ENCODE measurements at regions not wholly inside any gene's neighbourhood (a gene's known extent, or its start where the extent isn't known, plus 50 kb on each side); places are given as distances from the start of the nearest gene placed in this dataset.

GRCh38 chr1:4307468-4307845 is 347.0 kb upstream of the AJAP1 start:
- peaks cover 9% of the 10 kb centered on the region for H3K9me3 ChIP-seq (ENCODE audit: control insufficient read depth, insufficient read depth, low read length)
- no peaks in the 10 kb centered on the region for H3K4me1 ChIP-seq (ENCODE audit: control insufficient read depth, insufficient read depth, low read length)
- no peaks in the 10 kb centered on the region for H3K36me3 ChIP-seq (ENCODE audit: control insufficient read depth, insufficient read depth, low read length)
- H3K27me3 ChIP-seq (ENCODE audit: control insufficient read depth, insufficient read depth, low read length) = no peaks in the 10 kb centered on the region
- H3K9ac ChIP-seq (ENCODE audit: low read depth, low read length) = no peak overlapping the region
- H3K4me3 ChIP-seq (ENCODE audit: low read depth, low read length) = no peak overlapping the region

DNA sequence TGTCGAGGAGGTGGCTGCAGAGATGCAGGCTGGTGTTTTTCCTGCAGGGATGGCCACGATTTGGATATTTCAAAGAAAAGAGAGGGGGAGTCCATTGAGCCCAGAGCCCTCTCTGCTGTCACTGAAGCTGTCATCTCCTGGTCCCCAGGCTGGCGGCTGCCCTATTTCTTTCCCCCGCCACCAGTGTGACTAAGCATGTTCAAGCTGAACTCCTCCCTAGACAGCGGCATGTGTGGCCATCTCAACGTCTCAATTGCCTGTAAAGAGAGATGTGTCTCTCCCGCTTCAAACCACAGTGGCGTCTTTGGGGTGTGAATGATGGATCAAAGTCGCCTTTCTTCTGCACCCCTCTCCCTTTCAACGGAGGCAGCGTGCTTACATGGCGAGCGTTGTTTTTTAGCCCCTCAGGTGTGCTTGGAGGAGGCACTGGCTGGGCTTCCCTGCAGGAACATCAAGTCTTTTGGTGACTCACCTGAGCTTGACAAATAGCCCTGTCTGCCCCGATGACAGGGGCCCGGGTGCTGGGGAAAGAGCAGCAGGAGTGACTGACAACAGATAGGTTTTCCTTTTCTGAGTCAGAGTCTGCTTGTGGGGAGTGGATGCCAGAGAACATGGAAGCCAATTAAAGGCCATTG is 346.4 kb upstream of the AJAP1 start:
- H3K9ac ChIP-seq (ENCODE audit: low read depth, low read length) = no peak overlapping the region
- peaks cover 9% of the 10 kb centered on the region for H3K9me3 ChIP-seq (ENCODE audit: control insufficient read depth, insufficient read depth, low read length)
- no peaks in the 10 kb centered on the region for H3K27me3 ChIP-seq (ENCODE audit: control insufficient read depth, insufficient read depth, low read length)

DNA sequence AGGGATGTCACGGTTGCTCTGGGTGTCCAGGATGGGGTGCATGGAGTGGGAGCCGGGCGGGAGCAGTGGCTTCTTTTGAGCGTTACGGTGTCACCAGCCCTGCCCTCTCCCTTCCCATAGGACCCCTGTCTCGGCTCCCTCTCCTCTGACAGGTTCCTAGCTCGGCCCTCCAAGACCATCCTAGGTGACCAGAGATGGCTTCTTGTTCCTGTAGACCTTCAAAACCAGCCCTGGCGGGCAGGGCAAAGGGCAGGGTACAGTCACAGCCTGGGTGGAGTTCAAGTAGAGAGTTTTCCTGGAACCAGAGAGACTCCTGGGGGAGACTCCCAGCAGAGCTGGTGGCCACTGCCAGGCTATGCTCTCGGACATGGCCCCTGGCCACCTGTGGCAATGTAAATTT is 345.6 kb upstream of the AJAP1 start:
- H3K27me3 ChIP-seq (ENCODE audit: control insufficient read depth, insufficient read depth, low read length) = no peaks in the 10 kb centered on the region
- H3K9me3 ChIP-seq (ENCODE audit: control insufficient read depth, insufficient read depth, low read length) = peaks cover 9% of the 10 kb centered on the region
- no peak overlapping the region for H3K4me3 ChIP-seq (ENCODE audit: low read depth, low read length)
- no peak overlapping the region for H3K9ac ChIP-seq (ENCODE audit: low read depth, low read length)
- H3K4me1 ChIP-seq (ENCODE audit: control insufficient read depth, insufficient read depth, low read length) = no peaks in the 10 kb centered on the region
- no peaks in the 10 kb centered on the region for H3K36me3 ChIP-seq (ENCODE audit: control insufficient read depth, insufficient read depth, low read length)

More for the DNA sequence above, 346.4 kb upstream of the AJAP1 start:
- Histone ChIP-seq H3K36me3 (ENCODE audit: control insufficient read depth, insufficient read depth, low read length) (no peaks in the 10 kb centered on the region), H3K4me1 (ENCODE audit: control insufficient read depth, insufficient read depth, low read length) (no peaks in the 10 kb centered on the region), H3K4me3 (ENCODE audit: low read depth, low read length) (no peak overlapping the region)

GRCh38 chr1:4309676-4310320 is 344.6 kb upstream of the AJAP1 start:
- Histone ChIP-seq H3K27me3 (ENCODE audit: control insufficient read depth, insufficient read depth, low read length) (no peaks in the 10 kb centered on the region), H3K4me3 (ENCODE audit: low read depth, low read length) (no peak overlapping the region), H3K36me3 (ENCODE audit: control insufficient read depth, insufficient read depth, low read length) (no peaks in the 10 kb centered on the region), H3K9me3 (ENCODE audit: control insufficient read depth, insufficient read depth, low read length) (peaks cover 9% of the 10 kb centered on the region), H3K4me1 (ENCODE audit: control insufficient read depth, insufficient read depth, low read length) (no peaks in the 10 kb centered on the region), H3K9ac (ENCODE audit: low read depth, low read length) (no peak overlapping the region)

- peaks cover 7% of the 10 kb centered on the region for H3K9me3 ChIP-seq (ENCODE audit: control insufficient read depth, insufficient read depth, low read length)
- no peaks in the 10 kb centered on the region for H3K4me1 ChIP-seq (ENCODE audit: control insufficient read depth, insufficient read depth, low read length)
- H3K36me3 ChIP-seq (ENCODE audit: control insufficient read depth, insufficient read depth, low read length) = no peaks in the 10 kb centered on the region
- H3K4me3 ChIP-seq (ENCODE audit: low read depth, low read length) = no peak overlapping the region
- no peaks in the 10 kb centered on the region for H3K27me3 ChIP-seq (ENCODE audit: control insufficient read depth, insufficient read depth, low read length)
- H3K9ac ChIP-seq (ENCODE audit: low read depth, low read length) = no peak overlapping the region
Measured at GRCh38 chr1:4310396-4310923, 343.9 kb upstream of the AJAP1 start.

DNA sequence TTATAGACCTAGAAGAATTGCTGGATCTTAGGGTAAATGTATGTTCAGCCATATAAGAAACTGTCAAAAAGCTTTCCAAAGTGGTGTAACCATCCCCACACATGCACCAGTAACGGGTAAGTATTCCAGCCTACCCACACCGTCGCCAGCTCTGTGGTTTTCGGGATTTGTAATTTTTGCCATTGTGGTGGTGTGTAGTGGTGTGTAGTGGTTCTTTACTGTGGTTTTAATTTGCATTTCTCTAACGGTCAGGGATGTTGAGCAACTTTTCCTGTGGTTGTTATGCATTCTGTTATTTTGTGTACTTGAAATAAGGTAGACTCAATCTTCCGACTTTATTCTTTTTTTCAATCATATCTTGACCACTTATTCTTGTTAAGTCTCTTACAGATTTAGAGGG is 342.4 kb upstream of the AJAP1 start:
- Histone ChIP-seq H3K27me3 (ENCODE audit: control insufficient read depth, insufficient read depth, low read length) (no peaks in the 10 kb centered on the region), H3K9me3 (ENCODE audit: control insufficient read depth, insufficient read depth, low read length) (peaks cover 3% of the 10 kb centered on the region), H3K9ac (ENCODE audit: low read depth, low read length) (no peak overlapping the region), H3K4me3 (ENCODE audit: low read depth, low read length) (no peak overlapping the region), H3K36me3 (ENCODE audit: control insufficient read depth, insufficient read depth, low read length) (no peaks in the 10 kb centered on the region), H3K4me1 (ENCODE audit: control insufficient read depth, insufficient read depth, low read length) (no peaks in the 10 kb centered on the region)

GRCh38 chr1:4315202-4315601 is 339.2 kb upstream of the AJAP1 start:
- H3K9ac ChIP-seq (ENCODE audit: low read depth, low read length) = no peak overlapping the region
- H3K9me3 ChIP-seq (ENCODE audit: control insufficient read depth, insufficient read depth, low read length) = peaks cover 3% of the 10 kb centered on the region
- no peaks in the 10 kb centered on the region for H3K36me3 ChIP-seq (ENCODE audit: control insufficient read depth, insufficient read depth, low read length)
- no peak overlapping the region for H3K4me3 ChIP-seq (ENCODE audit: low read depth, low read length)
- no peaks in the 10 kb centered on the region for H3K4me1 ChIP-seq (ENCODE audit: control insufficient read depth, insufficient read depth, low read length)
- no peaks in the 10 kb centered on the region for H3K27me3 ChIP-seq (ENCODE audit: control insufficient read depth, insufficient read depth, low read length)

- Histone ChIP-seq H3K9ac (ENCODE audit: low read depth, low read length) (no peak overlapping the region), H3K4me3 (ENCODE audit: low read depth, low read length) (no peak overlapping the region), H3K36me3 (ENCODE audit: control insufficient read depth, insufficient read depth, low read length) (no peaks in the 10 kb centered on the region), H3K4me1 (ENCODE audit: control insufficient read depth, insufficient read depth, low read length) (no peaks in the 10 kb centered on the region), H3K27me3 (ENCODE audit: control insufficient read depth, insufficient read depth, low read length) (no peaks in the 10 kb centered on the region), H3K9me3 (ENCODE audit: control insufficient read depth, insufficient read depth, low read length) (no peaks in the 10 kb centered on the region)
Measured at GRCh38 chr1:4317207-4317606, 337.2 kb upstream of the AJAP1 start.

DNA sequence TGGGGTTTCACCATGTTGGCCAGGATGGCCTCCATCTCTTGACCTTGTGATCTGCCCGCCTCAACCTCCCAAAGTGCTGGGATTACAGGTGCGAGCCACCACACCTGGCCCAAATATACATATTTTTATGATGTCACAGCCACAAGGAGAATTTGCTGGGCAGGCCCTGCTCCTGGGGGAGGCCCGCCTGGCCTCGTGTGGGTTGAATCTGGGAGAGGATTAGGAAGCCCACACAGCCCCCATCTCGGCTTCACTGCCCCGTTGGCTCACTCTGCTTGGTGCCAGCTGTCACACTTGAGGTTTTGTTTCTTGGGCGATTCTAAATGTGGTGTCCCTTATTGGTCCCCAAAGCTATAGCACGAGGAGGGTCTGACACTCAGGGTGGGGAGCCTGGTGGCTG is 335.7 kb upstream of the AJAP1 start:
- Histone ChIP-seq H3K27me3 (ENCODE audit: control insufficient read depth, insufficient read depth, low read length) (no peaks in the 10 kb centered on the region), H3K36me3 (ENCODE audit: control insufficient read depth, insufficient read depth, low read length) (no peaks in the 10 kb centered on the region), H3K4me1 (ENCODE audit: control insufficient read depth, insufficient read depth, low read length) (no peaks in the 10 kb centered on the region), H3K9ac (ENCODE audit: low read depth, low read length) (no peak overlapping the region), H3K9me3 (ENCODE audit: control insufficient read depth, insufficient read depth, low read length) (no peaks in the 10 kb centered on the region), H3K4me3 (ENCODE audit: low read depth, low read length) (no peak overlapping the region)

- H3K9ac ChIP-seq (ENCODE audit: low read depth, low read length) = no peak overlapping the region
- no peaks in the 10 kb centered on the region for H3K9me3 ChIP-seq (ENCODE audit: control insufficient read depth, insufficient read depth, low read length)
- no peaks in the 10 kb centered on the region for H3K36me3 ChIP-seq (ENCODE audit: control insufficient read depth, insufficient read depth, low read length)
- no peak overlapping the region for H3K4me3 ChIP-seq (ENCODE audit: low read depth, low read length)
- H3K4me1 ChIP-seq (ENCODE audit: control insufficient read depth, insufficient read depth, low read length) = no peaks in the 10 kb centered on the region
- no peaks in the 10 kb centered on the region for H3K27me3 ChIP-seq (ENCODE audit: control insufficient read depth, insufficient read depth, low read length)
Measured at GRCh38 chr1:4319496-4319895, 334.9 kb upstream of the AJAP1 start.

GRCh38 chr1:4322881-4323280 is 331.5 kb upstream of the AJAP1 start:
- Histone ChIP-seq H3K9me3 (ENCODE audit: control insufficient read depth, insufficient read depth, low read length) (no peaks in the 10 kb centered on the region), H3K9ac (ENCODE audit: low read depth, low read length) (no peak overlapping the region), H3K4me3 (ENCODE audit: low read depth, low read length) (no peak overlapping the region), H3K4me1 (ENCODE audit: control insufficient read depth, insufficient read depth, low read length) (no peaks in the 10 kb centered on the region), H3K36me3 (ENCODE audit: control insufficient read depth, insufficient read depth, low read length) (no peaks in the 10 kb centered on the region), H3K27me3 (ENCODE audit: control insufficient read depth, insufficient read depth, low read length) (no peaks in the 10 kb centered on the region)

DNA sequence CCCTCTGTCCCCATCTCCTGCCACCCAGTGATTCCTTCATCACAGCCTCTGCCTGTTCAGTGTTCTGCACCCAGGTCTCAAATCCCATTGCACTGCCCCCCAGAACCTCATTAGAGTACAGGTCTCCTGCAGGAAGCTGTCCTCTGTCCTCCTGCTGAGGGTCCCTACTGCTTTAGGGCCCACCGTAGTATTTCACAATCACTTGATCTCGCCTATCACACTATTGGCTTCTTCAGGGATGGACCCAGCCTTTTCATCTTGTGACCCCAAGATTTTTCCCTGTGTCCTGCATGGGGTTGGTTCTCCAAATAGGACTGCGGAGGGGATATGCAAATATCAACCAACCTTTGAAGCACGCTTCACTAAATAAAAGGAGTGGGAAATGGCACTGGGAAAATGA is 331.1 kb upstream of the AJAP1 start:
- Histone ChIP-seq H3K4me3 (ENCODE audit: low read depth, low read length) (no peak overlapping the region), H3K36me3 (ENCODE audit: control insufficient read depth, insufficient read depth, low read length) (no peaks in the 10 kb centered on the region), H3K4me1 (ENCODE audit: control insufficient read depth, insufficient read depth, low read length) (no peaks in the 10 kb centered on the region), H3K27me3 (ENCODE audit: control insufficient read depth, insufficient read depth, low read length) (no peaks in the 10 kb centered on the region), H3K9ac (ENCODE audit: low read depth, low read length) (no peak overlapping the region), H3K9me3 (ENCODE audit: control insufficient read depth, insufficient read depth, low read length) (no peaks in the 10 kb centered on the region)
